GM23338 (cell line): ENCODE measurements at regions not wholly inside any gene's neighbourhood (a gene's known extent, or its start where the extent isn't known, plus 50 kb on each side); places are given as distances from the start of the nearest gene placed in this dataset.

Experiments used
- ATAC-seq: fragments of 200-7000 bp; cut with Tn5 transposase; 3 replicates; pipeline ENCODE4 v1.9.1; 2020
- DNase-seq: peaks from one replicate; pipeline ENCODE4 v3.0.0-alpha.2; 2015; ENCODE audit warnings: low spot score
- H2AFZ ChIP-seq: fragments of 200-600 bp; sonication (generic); 2 replicates; pipeline ENCODE4 v1.8.0; 2016; ENCODE audit warnings: antibody characterized with exemption, mild to moderate bottlenecking, moderate library complexity
- H3F3A ChIP-seq: fragments of 200-600 bp; sonication (generic); replicated peaks from 2 replicates; pipeline ENCODE4 v1.8.0; 2017; ENCODE audit warnings: antibody characterized with exemption, mixed run types, low read depth
- H3K27ac ChIP-seq: fragments of 200-600 bp; sonication (generic); 2 replicates; pipeline ENCODE4 v1.6.1; 2016; ENCODE audit warnings: low read depth
- H3K27me3 ChIP-seq: fragments of 200-600 bp; sonication (generic); 2 replicates; pipeline ENCODE4 v1.8.0; 2016; ENCODE audit warnings: mild to moderate bottlenecking, mixed run types, moderate library complexity; ENCODE audit not compliant: insufficient read depth
- H3K36me3 ChIP-seq: fragments of 200-600 bp; sonication (generic); 2 replicates; pipeline ENCODE4 v1.8.0; 2016; ENCODE audit warnings: mild to moderate bottlenecking; ENCODE audit not compliant: insufficient read depth
- H3K4me1 ChIP-seq: fragments of 200-600 bp; sonication (generic); 2 replicates; pipeline ENCODE4 v1.8.0; 2016; ENCODE audit warnings: mild to moderate bottlenecking, moderate library complexity; ENCODE audit not compliant: insufficient read depth
- H3K4me2 ChIP-seq: fragments of 200-600 bp; sonication (generic); 2 replicates; pipeline ENCODE4 v1.7.1; 2017; ENCODE audit warnings: mixed run types
- H3K4me3 ChIP-seq: fragments of 200-600 bp; sonication (generic); 2 replicates; pipeline ENCODE4 v1.6.1; 2016; ENCODE audit warnings: mixed run types
- H3K79me2 ChIP-seq: fragments of 200-600 bp; sonication (generic); replicated peaks from 2 replicates; pipeline ENCODE4 v1.8.0; 2017; ENCODE audit warnings: mild to moderate bottlenecking; ENCODE audit not compliant: insufficient read depth
- H3K9me2 ChIP-seq: fragments of 200-600 bp; sonication (generic); 2 replicates; pipeline ENCODE4 v1.8.0; 2017; ENCODE audit not compliant: insufficient read depth
- H4K20me1 ChIP-seq: fragments of 200-600 bp; sonication (generic); replicated peaks from 2 replicates; pipeline ENCODE4 v1.8.0; 2017; ENCODE audit warnings: mild to moderate bottlenecking; ENCODE audit not compliant: insufficient read depth
- H3K27ac Mint-ChIP-seq: 2 replicates; pipeline ENCODE4 v1.8.0; 2020; ENCODE audit warnings: inconsistent platforms, mild to moderate bottlenecking, moderate library complexity, mixed read lengths
- H3K27me3 Mint-ChIP-seq: 3 replicates; pipeline ENCODE4 v1.8.0; 2022; ENCODE audit warnings: low read depth, mild to moderate bottlenecking, moderate library complexity, mixed read lengths, inconsistent platforms; ENCODE audit not compliant: insufficient read depth, poor library complexity
- H3K36me3 Mint-ChIP-seq: 3 replicates; pipeline ENCODE4 v1.8.0; 2021; ENCODE audit warnings: low read depth, mild to moderate bottlenecking, inconsistent platforms, moderate library complexity, mixed read lengths
- H3K4me1 Mint-ChIP-seq: 3 replicates; pipeline ENCODE4 v1.8.0; 2020; ENCODE audit warnings: mild to moderate bottlenecking, inconsistent platforms, mixed read lengths
- H3K4me3 Mint-ChIP-seq: 3 replicates; pipeline ENCODE4 v1.8.0; 2021; ENCODE audit warnings: moderate library complexity, mild to moderate bottlenecking, inconsistent platforms, mixed read lengths
- H3K9me3 Mint-ChIP-seq: 3 replicates; pipeline ENCODE4 v1.8.0; 2020; ENCODE audit warnings: moderate library complexity, mild to moderate bottlenecking, inconsistent platforms, mixed read lengths
- CREB1 ChIP-seq: fragments of 250-450 bp; sonication (Bioruptor Pico); IDR thresholded peaks from 2 replicates; pipeline ENCODE4 v1.5.0; 2020; ENCODE audit warnings: low read depth, mild to moderate bottlenecking, moderate library complexity
- CTCF ChIP-seq, 2 experiments: fragments of 200-600 bp in 1 of 2; sonication (generic) in 1 of 2; conservative IDR thresholded peaks; 2 replicates each; pipeline versions ENCODE4 v1.5.1 to v1.6.1; 2016 to 2017; ENCODE audit warnings: antibody characterized with exemption in 2 of 2, low read depth in 2 of 2, mild to moderate bottlenecking in 2 of 2, moderate library complexity in 1 of 2
- EZH2 ChIP-seq: fragments of 200-600 bp; sonication (generic); IDR thresholded peaks from one replicate; pipeline ENCODE4 v1.8.0; 2017; ENCODE audit warnings: antibody characterized with exemption, mild to moderate bottlenecking, low read depth; ENCODE audit not compliant: unreplicated experiment
- JUNB ChIP-seq: IDR thresholded peaks from one replicate; pipeline ENCODE4 v1.6.1; 2016; ENCODE audit warnings: antibody characterized with exemption; ENCODE audit not compliant: unreplicated experiment
- NANOG ChIP-seq: IDR thresholded peaks from 2 replicates; pipeline ENCODE4 v1.6.1; 2016; ENCODE audit warnings: antibody characterized with exemption, borderline replicate concordance
- POLR2AphosphoS5 ChIP-seq: IDR thresholded peaks from 2 replicates; pipeline ENCODE4 v1.6.1; 2016; ENCODE audit warnings: antibody characterized with exemption, low read depth
- REST ChIP-seq: IDR thresholded peaks from one replicate; pipeline ENCODE4 v1.6.1; 2018; ENCODE audit warnings: antibody characterized with exemption; ENCODE audit not compliant: unreplicated experiment
- ZNF114 ChIP-seq: fragments of 250-450 bp; sonication (Bioruptor Pico); IDR thresholded peaks from 2 replicates; pipeline ENCODE4 v1.5.0; 2020; ENCODE audit warnings: mild to moderate bottlenecking, moderate library complexity
- ZNF331 ChIP-seq: fragments of 250-450 bp; sonication (Bioruptor Pico); IDR thresholded peaks from 2 replicates; pipeline ENCODE4 v1.5.0; 2020; ENCODE audit warnings: low read depth, mild to moderate bottlenecking, moderate library complexity
- ZNF462 ChIP-seq: fragments of 250-450 bp; sonication (Bioruptor Pico); IDR thresholded peaks from 2 replicates; pipeline ENCODE4 v1.5.0; 2020; ENCODE audit warnings: mild to moderate bottlenecking, moderate library complexity

GRCh38 chr4:134024251-134024650, 177.3 kb downstream of the PABPC4L start:
- H3K36me3 Mint-ChIP-seq: peaks cover 5% of the 10 kb centered on the region; the same call in 1 of the 3 replicates
- Histone ChIP-seq H3F3A (no peaks in the 10 kb centered on the region), H2AFZ (no peak overlapping the region), H3K27ac (no peak overlapping the region), H3K4me1 (peaks cover 7% of the 10 kb centered on the region; the same call in 1 of the 2 replicates), H4K20me1 (no peaks in the 10 kb centered on the region), H3K9me2 (peaks cover 12% of the 10 kb centered on the region; the same call in 1 of the 2 replicates), H3K27me3 (no peaks in the 10 kb centered on the region), H3K79me2 (no peaks in the 10 kb centered on the region), H3K36me3 (no peaks in the 10 kb centered on the region), H3K4me3 (no peak overlapping the region), H3K4me2 (no peak overlapping the region)
- peak; percentile 57 for DNase-seq
- H3K27me3 Mint-ChIP-seq: no peaks in the 10 kb centered on the region
- peak overlapping the region; percentile 51; the same call in 1 of the 2 replicates for H3K27ac Mint-ChIP-seq
- no peaks in the 10 kb centered on the region for H3K9me3 Mint-ChIP-seq
- TF ChIP-seq CTCF (conservative IDR thresholded peaks at IDR 0.05; ENCODE audit: low read depth in 2 of 2): peak; percentile 65 to 76
- TF ChIP-seq CREB1: no peak
- no peak for TF ChIP-seq ZNF331 (CRISPR knock-in tag)
- no peak for TF ChIP-seq NANOG
- no peak for TF ChIP-seq REST
- H3K4me1 Mint-ChIP-seq: peaks cover 8% of the 10 kb centered on the region; the same call in 2 of the 3 replicates
- peak; percentile 69 for ATAC-seq
- no peak overlapping the region for H3K4me3 Mint-ChIP-seq

- Histone ChIP-seq H3K9me2 (peaks cover 21% of the 10 kb centered on the region; the same call in 1 of the 2 replicates), H2AFZ (no peak overlapping the region), H3K4me2 (no peak overlapping the region), H3F3A (no peaks in the 10 kb centered on the region), H3K4me1 (peaks cover 19% of the 10 kb centered on the region), H3K36me3 (no peaks in the 10 kb centered on the region), H3K79me2 (no peaks in the 10 kb centered on the region), H4K20me1 (no peaks in the 10 kb centered on the region), H3K4me3 (no peak overlapping the region), H3K27ac (no peak overlapping the region), H3K27me3 (no peaks in the 10 kb centered on the region)
- peaks cover 3% of the 10 kb centered on the region for H3K27me3 Mint-ChIP-seq
- no peak for DNase-seq
- H3K9me3 Mint-ChIP-seq: no peaks in the 10 kb centered on the region
- H3K36me3 Mint-ChIP-seq: peaks cover 10% of the 10 kb centered on the region; the same call in 2 of the 3 replicates
- H3K27ac Mint-ChIP-seq: peak overlapping the region; percentile 49; the same call in 1 of the 2 replicates
- peaks cover 19% of the 10 kb centered on the region for H3K4me1 Mint-ChIP-seq
- no peak overlapping the region for H3K4me3 Mint-ChIP-seq
- no peak for ATAC-seq
- TF ChIP-seq ZNF462 (CRISPR knock-in tag) (no peak), JUNB (no peak), EZH2 (no peak), POLR2AphosphoS5 (no peak), ZNF114 (CRISPR knock-in tag) (no peak)
Measured at GRCh38 chr4:134019657-134020056, 181.9 kb downstream of the PABPC4L start.
